Heart left ventricle (tissue), 16 donors: ENCODE measurements at regions not wholly inside any gene's neighbourhood (a gene's known extent, or its start where the extent isn't known, plus 50 kb on each side); places are given as distances from the start of the nearest gene placed in this dataset.

ENCODE experiments used
- ATAC-seq, 4 donors: fragments of 200-7000 bp; cut with Tn5 transposase; one replicate each; pipeline ENCODE4 v1.9.1; 2020 to 2022; ENCODE audit warnings: moderate library complexity in 4 of 4, mild to moderate bottlenecking in 3 of 4, moderate number of reproducible peaks in 1 of 4
- DNase-seq, 5 donors: peaks; one replicate each; pipeline ENCODE4 v3.0.0-alpha.2; 2020
- H3K27ac ChIP-seq, 12 donors: fragments of 200-600 bp; sonication (generic) in 4 of 12; one replicate each; pipeline versions ENCODE4 v1.5.0 to v1.8.0; 2016 to 2022; ENCODE audit warnings: mild to moderate bottlenecking in 2 of 12
- H3K27me3 ChIP-seq, 9 donors: fragments of 200-600 bp; sonication (generic) in 2 of 9; one replicate each; pipeline versions ENCODE4 v1.5.1 to v1.8.0; 2016 to 2022; ENCODE audit warnings: mild to moderate bottlenecking in 3 of 9
- H3K36me3 ChIP-seq, 9 donors: fragments of 200-600 bp; sonication (generic) in 2 of 9; one replicate each; pipeline versions ENCODE4 v1.5.0 to v1.8.0; 2018 to 2022; ENCODE audit warnings: mild to moderate bottlenecking in 2 of 9
- H3K4me1 ChIP-seq, 12 donors: fragments of 200-600 bp; sonication (generic) in 4 of 12; one replicate each; pipeline versions ENCODE4 v1.5.0 to v1.8.0; 2016 to 2022; ENCODE audit warnings: mild to moderate bottlenecking in 3 of 12
- H3K4me3 ChIP-seq, 12 donors: fragments of 200-600 bp; sonication (generic) in 4 of 12; one replicate each; pipeline versions ENCODE4 v1.5.0 to v1.8.0; 2017 to 2022; ENCODE audit warnings: mild to moderate bottlenecking in 9 of 12, moderate library complexity in 4 of 12
- H3K9me3 ChIP-seq, 12 donors: fragments of 200-600 bp; sonication (generic) in 4 of 12; one replicate each; pipeline versions ENCODE4 v1.5.0 to v1.8.0; 2016 to 2022; ENCODE audit warnings: mild to moderate bottlenecking in 1 of 12
- CTCF ChIP-seq, 12 donors: fragments of 200-600 bp; sonication (generic) in 4 of 12; IDR thresholded peaks; one replicate each; pipeline versions ENCODE4 v1.5.0 to v1.8.0; 2018 to 2022; ENCODE audit warnings: antibody characterized with exemption in 12 of 12, mild to moderate bottlenecking in 5 of 12
- POLR2A ChIP-seq, 2 donors: fragments of 450-650 bp; IDR thresholded peaks; one replicate each; pipeline ENCODE4 v1.6.1; 2017; ENCODE audit warnings: antibody characterized with exemption in 2 of 2, mild to moderate bottlenecking in 2 of 2, moderate library complexity in 2 of 2
- WGBS, 4 donors: extraction: QIAGEN DNeasy Blood & Tissue Kit in 2 of 4; methylation state at CpG; one replicate each; pipeline versions ENCODE4 v1.1.5 to v1.1.7; 2013 to 2018; 5-methylcytosine and 5-hydroxymethylcytosine counted together
- intact Hi-C, 10 donors: fragments of 100-400 bp; cut with DNase I; formaldehyde crosslinking; loops; one replicate each; pipeline versions ENCODE4 v1.11.1 to v1.14.2; 2022
- donor health status: ischemic (EF 13 %, LVEDD 7.1; RV severe dilation, severe dysfunction).
- donor health status: healthy with polysubstance abuse.
- donor health status: DM: no; HTN: yes; CAD: no.
- donor health status: DM: no; HTN: no; CAD: no.
- donor health status: ischemic (EF 25% LVEDD 6.9; RV normal size, moderate dysfunction).
- donor health status: ischemic (EF 25% LVEDD 5.7; RV mildly dilated, moderate dysfunction).
- donor health status: healthy.
- donor health status: DM: yes; HTN: yes; CAD: no.
- donor health status: ischemic (EF 35%, LVEDD 5.7; RV mildly dilated, moderate dysfunction).
- donor health status: nonischemic (EF 11% LVEDD 7.7; RV severe dilation, severe dysfunction).
- donor health status: DM: yes; HTN: yes; CAD: no.
- donor health status: PGD.
- donor health status: ischemic (EF 29% LVEDD 5.4; RV normal size, mild dysfunction).
- donor health status: nonischemic (EF 23%, LVEDD 6.1; RV moderate dilation, normal function).

DNA sequence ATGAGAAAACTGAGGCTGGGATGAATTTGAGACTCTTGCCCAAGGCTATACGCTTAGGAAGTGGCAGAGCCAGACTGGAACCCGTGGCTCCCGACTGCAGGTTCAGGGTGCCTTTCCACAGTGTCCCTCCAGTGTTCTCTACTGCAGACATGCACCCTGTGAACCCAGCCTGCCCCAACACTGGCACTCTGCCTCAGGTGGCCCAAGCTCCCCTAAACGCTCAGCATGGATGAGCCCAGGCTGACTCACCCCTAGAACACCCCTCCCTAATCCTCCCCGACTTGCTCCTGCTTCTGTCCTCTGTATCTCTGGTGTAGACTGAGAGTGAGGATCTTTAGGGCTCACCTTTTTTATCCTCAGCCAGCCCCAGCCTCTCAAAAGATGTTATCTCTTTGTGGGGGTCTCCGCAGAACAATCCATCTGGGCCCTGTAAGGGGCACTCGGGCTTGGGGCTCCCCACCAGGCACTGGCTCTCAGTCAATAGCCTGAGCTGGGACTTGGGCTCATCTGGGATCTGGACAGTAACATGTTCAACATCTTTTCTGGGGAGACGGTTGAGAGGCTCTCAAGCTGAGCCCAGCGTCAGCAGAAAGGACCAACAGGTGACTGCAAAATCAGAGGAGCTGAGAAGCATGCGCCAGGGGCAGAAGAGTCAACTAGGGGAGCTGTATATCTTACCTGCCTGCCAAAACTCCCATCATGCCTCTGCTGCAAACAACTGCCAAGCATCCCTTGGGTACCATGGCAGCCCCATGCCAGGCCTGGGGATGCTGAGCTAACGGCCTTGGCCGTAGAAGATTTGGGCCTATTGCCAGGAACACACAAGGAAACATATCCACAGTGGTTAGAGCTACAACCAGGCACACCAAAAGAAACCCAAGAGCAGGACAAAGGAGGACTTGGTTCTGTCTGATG, 176.2 kb downstream of the BUD13 start:
- intact Hi-C loops, result no loop called here
- no peak for ATAC-seq
- TF ChIP-seq CTCF (IDR thresholded peaks at IDR 0.05) (no peak), POLR2A (IDR thresholded peaks at IDR 0.05) (no peak)
- H3K4me3 ChIP-seq, result no peak overlapping the region
- H3K27me3 ChIP-seq, result peaks cover 0 to 27% (median 0%) of the 10 kb centered on the region in 9 donors
- H3K27ac ChIP-seq, result no peak overlapping the region
- DNase-seq, result no peak
- 73 to 78% (median 76%) methylated on average over 9 to 12 of the region's 12 CpGs for WGBS, 4 donors
- no peaks in the 10 kb centered on the region for H3K9me3 ChIP-seq
- H3K4me1 ChIP-seq, result no peaks in the 10 kb centered on the region
- no peaks in the 10 kb centered on the region for H3K36me3 ChIP-seq

GRCh38 chr11:116595305-116595880, 177.4 kb downstream of the BUD13 start:
- H3K4me3 ChIP-seq, result no peak overlapping the region
- no peak for DNase-seq
- TF ChIP-seq CTCF (IDR thresholded peaks at IDR 0.05) (no peak), POLR2A (IDR thresholded peaks at IDR 0.05) (no peak)
- intact Hi-C loops, result no loop called here
- no peaks in the 10 kb centered on the region for H3K9me3 ChIP-seq
- 74 to 77% (median 76%) methylated on average over 13 of the region's 13 CpGs for WGBS, 4 donors
- H3K27me3 ChIP-seq, result peaks cover 0 to 30% (median 0%) of the 10 kb centered on the region in 9 donors
- no peak for ATAC-seq
- H3K4me1 ChIP-seq, result no peaks in the 10 kb centered on the region
- H3K27ac ChIP-seq, result no peak overlapping the region
- no peaks in the 10 kb centered on the region for H3K36me3 ChIP-seq

DNA sequence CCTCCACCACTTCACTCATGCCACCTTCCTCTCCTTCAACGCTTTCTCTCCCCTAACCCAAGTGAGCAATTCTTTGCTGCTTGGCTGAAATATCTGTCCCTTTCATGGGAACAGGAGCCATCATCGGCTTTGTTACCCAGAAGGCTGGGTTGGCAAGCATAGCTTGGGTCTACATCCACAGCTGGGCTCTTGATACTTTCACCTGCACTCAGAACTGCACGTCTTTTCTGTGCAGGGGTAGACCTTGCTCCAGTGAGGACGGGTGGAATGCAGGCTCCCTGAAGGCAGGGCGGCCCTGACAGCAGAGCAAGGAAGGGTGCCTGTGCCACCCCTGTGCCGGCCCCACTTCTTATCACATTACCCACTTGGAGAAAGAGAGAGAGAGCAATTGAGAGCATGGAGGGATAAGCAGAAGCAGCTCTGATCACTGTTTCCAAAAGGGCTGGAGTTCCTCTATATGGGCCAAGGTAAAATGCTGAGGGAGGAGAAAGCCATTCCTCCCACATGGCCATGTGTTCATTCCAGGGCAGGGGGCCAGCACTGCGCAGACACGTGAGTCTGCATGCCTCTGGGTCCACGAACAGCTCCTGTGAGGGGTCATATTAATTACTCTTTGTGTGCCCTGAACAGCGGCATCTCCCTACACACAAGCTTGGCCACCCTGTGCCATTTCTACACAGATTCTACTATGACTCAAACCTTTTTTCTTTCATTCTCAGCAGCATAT, 181.8 kb downstream of the BUD13 start:
- TF ChIP-seq POLR2A (IDR thresholded peaks at IDR 0.05) (no peak), CTCF (IDR thresholded peaks at IDR 0.05) (no peak)
- intact Hi-C loops, result no loop called here

DNA sequence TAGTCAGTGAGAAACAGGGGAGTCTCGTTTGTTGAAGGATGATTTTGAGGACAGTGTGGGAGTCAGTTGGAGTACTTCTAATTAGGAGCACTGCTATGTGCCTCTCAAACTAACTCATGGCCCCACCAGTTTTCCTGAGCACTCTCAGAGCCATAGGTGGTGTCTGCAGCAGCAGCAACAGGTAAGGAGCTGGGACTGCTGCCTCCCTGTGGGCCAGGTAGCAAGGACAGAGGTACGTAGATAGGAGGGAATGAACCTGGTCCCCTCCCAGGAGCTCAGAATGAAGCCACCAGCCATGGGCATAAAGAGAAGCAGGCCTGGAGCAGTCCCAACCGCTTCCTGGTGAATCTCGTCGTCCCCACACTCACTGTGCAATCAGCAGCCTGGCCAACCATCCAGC, 183.4 kb downstream of the BUD13 start:
- TF ChIP-seq CTCF (IDR thresholded peaks at IDR 0.05) (no peak), POLR2A (IDR thresholded peaks at IDR 0.05) (no peak)
- Histone ChIP-seq H3K27ac (no peak overlapping the region), H3K36me3 (no peaks in the 10 kb centered on the region), H3K27me3 (peaks cover 0 to 29% (median 7%) of the 10 kb centered on the region in 9 donors), H3K4me1 (no peaks in the 10 kb centered on the region), H3K9me3 (no peaks in the 10 kb centered on the region), H3K4me3 (no peak overlapping the region)
- intact Hi-C loops, result no loop called here
- no peak for DNase-seq
- 74 to 80% (median 76%) methylated on average over 5 of the region's 5 CpGs for WGBS, 4 donors
- no peak for ATAC-seq

More for the DNA sequence above, 181.8 kb downstream of the BUD13 start:
- ATAC-seq (no peak), DNase-seq (no peak)
- Histone ChIP-seq H3K27ac (no peak overlapping the region), H3K36me3 (no peaks in the 10 kb centered on the region), H3K9me3 (no peaks in the 10 kb centered on the region), H3K4me1 (no peaks in the 10 kb centered on the region), H3K4me3 (no peak overlapping the region), H3K27me3 (peaks cover 0 to 21% (median 0%) of the 10 kb centered on the region in 9 donors)
- WGBS, 4 donors, result 67 to 74% (median 72%) methylated on average over 8 to 10 of the region's 10 CpGs
